ENCODE measurements at regions not wholly inside any gene's neighbourhood (a gene's known extent, or its start where the extent isn't known, plus 50 kb on each side); places are given as distances from the start of the nearest gene placed in this dataset.

DNA sequence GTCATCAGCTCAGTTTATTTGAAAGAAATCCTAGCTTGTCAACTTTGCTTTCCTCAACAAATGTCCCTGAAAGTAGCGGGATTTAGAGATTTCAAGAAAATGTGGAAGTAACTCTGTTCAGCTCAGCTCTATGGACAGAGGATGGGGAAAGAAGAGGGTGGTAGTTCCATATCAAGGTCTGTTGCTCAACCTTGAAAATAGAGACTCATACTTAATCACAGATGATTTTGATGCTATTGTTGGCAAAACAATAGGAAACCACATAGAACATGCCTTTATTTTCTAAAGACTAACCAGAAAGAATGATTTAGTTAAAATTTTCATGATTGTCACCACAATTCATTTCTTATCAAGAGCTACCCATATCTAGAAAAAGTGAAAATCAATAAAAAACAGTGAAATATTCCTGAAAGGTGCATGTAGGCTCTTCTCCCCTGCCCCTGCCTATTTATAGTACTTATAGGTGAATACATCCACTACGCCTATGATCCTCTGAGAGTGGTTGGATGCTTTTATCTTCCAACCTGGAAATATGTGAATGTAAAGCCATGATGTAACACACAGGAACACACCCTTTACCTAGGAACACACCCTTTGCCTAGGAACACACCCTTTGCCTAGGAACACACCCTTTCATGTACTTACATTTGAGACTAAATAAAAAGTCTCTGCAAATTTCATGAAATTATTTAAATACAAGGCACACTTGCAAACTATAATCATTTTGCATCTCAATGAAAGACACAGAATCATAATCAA lies 65.8 kb downstream of the ETAA1 start:
- no peak for DNase-seq (ENCODE audit: low spot score)
- TF ChIP-seq CTCF (IDR thresholded peaks at IDR 0.05; ENCODE audit: extremely low read depth, missing control alignments): no peak

DNA sequence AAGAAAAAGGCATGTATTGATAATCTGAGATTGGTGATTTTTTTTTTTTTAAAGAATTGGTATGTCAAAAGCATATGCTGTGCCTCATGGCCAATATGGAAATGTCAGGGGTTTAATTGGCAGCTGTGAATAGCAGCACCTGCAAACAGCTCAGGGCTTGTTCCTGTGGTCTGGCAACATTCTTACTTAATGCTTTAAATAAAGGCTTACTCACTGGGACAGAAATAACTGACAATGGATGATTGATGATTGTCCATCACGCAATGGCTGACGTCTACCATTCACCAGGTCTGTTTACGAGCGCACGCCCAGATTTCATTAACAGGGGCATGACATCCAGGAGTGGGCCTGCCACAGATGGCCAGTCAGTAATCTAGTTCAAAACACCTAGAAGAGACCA lies 66.7 kb downstream of the ETAA1 start:
- no peak for DNase-seq (ENCODE audit: low spot score)
- no peak for TF ChIP-seq CTCF (IDR thresholded peaks at IDR 0.05; ENCODE audit: extremely low read depth, missing control alignments)

DNA sequence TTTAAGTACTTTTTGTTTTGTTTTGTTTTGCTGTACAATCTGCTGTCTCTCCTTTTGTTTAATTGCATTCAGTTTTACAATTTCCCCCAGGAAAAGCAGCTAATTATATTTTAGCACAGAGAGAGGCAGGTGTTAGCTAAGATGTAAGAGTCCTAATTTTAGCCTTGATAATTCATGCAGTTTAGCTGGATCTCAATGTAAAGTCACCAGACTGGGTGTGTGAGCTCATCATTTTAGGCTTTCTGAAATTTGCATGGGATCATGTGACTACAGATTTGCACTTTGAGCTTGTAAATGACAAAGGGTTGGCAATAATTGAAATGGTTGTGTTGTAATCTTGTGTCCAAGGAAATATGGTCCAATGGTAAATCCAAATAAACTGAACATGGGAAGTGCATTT lies 68.5 kb downstream of the ETAA1 start:
- DNase-seq (ENCODE audit: low spot score): no peak
- no peak for TF ChIP-seq CTCF (IDR thresholded peaks at IDR 0.05; ENCODE audit: extremely low read depth, missing control alignments)

- no peak for DNase-seq (ENCODE audit: low spot score)
- TF ChIP-seq CTCF (IDR thresholded peaks at IDR 0.05; ENCODE audit: extremely low read depth, missing control alignments): no peak
These were observed 69.6 kb downstream of the ETAA1 start for GRCh38 chr2:67466734-67467133.

DNA sequence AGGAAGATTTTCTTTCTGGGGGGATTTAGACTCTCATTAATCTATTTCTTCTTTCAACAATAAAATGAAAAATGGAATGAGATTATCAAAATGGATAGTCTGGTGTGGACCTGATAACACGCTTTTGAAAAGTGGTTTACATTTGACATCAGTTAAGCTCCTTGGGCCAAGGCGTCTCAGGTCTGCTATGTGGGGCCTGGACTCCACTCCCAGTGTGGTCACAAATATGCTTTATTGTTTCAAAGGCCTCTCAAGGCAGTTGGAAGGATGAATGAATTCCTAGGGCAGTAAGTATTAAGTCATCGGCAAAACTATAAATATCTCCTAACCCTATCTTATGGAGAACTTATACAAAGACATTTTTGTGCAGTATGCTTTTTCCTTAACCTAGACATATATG lies 74.5 kb downstream of the ETAA1 start:
- TF ChIP-seq CTCF (IDR thresholded peaks at IDR 0.05; ENCODE audit: extremely low read depth, missing control alignments): no peak
- no peak for DNase-seq (ENCODE audit: low spot score)

- DNase-seq (ENCODE audit: low spot score): peak; percentile 6
- TF ChIP-seq CTCF (IDR thresholded peaks at IDR 0.05; ENCODE audit: extremely low read depth, missing control alignments): no peak
These were observed 80.0 kb downstream of the ETAA1 start for GRCh38 chr2:67476809-67477790.

- no peak for DNase-seq (ENCODE audit: low spot score)
- TF ChIP-seq CTCF (IDR thresholded peaks at IDR 0.05; ENCODE audit: extremely low read depth, missing control alignments): no peak
These were observed 82.1 kb downstream of the ETAA1 start for GRCh38 chr2:67479261-67479660.

Measured in GM20000 (cell line).